ENCODE measurements at regions not wholly inside any gene's neighbourhood (a gene's known extent, or its start where the extent isn't known, plus 50 kb on each side); places are given as distances from the start of the nearest gene placed in this dataset.
"Not testable (repeated sequence)": the region's sequence is repeated elsewhere in the genome, so short reads cannot be mapped to it uniquely, and the experiment has no call there.

DNA sequence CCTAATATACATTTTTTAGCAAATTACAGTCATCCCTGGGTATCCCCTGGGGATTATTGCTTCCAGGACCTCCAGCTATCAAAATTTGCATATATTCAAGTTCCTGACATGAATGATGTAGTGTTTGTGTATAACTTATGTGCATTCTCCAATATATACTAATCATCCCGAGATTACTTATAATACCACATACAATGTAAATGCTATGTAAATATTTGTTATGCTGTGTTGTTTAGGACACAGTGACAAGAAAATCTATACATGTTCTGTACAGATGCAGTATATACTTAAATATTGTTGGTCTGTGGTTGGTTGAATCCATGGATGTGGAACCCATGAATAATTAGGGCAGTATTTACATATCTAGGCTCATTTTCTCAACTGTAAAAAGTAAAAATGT is 1060.3 kb downstream of the DSC3 start:
- DNase-seq, result no peak

- no peak for DNase-seq
Observed at GRCh38 chr18:29979881-29980280, 1062.7 kb downstream of the DSC3 start.

GRCh38 chr18:29969876-29970275 is 1072.7 kb downstream of the DSC3 start:
- no peak for DNase-seq

DNA sequence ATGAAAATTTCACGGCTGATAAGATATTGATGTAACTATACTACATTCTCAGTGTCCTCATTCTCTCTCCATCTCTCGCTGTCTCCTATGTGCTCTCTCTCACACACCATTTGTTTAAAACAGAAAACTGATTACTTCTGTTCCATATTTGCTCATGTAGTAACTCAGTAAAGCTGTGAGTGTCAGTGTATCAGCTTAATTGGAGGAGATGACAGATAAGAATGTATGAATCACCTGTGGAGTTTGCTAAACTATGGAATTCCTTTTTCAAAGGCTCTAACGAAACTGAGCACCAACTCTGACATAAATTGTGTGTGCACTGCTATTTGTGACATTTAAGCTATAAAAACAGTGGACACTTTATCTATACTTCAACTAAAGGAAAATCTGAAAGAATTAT is 1080.0 kb downstream of the DSC3 start:
- DNase-seq, result no peak

DNA sequence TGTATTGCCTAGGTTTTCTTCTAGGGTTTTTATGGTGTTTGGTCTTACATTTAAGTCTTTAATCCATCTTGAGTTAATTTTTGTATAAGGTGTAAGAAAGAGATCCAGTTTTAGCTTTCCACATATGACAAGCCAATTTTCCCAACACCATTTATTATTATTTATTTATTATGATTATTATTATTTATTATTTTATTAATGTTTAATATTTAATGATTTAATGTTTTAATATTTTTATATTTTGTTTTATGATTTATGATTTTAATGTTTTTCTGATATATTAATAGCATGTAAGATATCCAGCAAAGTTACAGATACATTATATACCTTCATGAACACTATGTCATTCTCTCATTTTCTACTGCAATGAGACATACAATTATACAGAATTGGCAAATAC is 1082.0 kb downstream of the DSC3 start:
- no peak for DNase-seq

DNA sequence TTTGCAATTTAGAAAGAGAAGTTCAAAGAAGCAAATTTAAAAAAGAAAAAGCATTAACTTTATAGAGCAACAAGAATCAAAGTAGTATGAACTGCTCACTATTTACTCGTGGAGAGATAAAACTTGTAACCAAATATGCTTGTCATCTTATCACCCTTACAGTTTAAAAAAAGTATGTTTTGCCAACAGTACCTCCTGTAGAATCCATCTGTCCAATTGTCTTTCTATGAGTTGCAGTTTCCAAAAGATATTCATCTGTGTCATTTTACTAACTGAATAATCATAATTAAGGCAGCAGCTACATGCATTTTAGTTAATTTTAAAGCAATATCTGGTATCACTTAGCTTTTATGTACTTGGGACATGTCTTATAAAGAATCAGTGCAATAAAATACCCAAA is 1112.3 kb downstream of the DSC3 start:
- no peak for DNase-seq

DNA sequence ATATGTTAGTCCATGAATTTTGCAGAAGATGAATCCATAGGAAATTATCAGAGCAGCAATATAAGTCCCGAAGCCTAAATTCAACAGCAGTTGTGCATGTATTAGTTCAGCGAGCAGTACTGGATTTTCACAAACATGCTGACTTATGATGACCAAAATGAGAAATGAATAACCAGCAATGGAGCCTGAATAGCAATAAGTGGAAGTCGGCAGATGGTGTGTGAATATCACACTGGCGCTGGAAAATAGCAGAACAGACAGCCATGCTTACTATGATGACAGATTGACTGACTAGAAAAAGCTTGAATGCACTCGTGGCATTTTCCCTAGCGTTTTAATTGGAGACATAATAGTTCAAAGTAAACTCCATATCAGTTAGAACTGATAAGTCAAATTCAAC is 1114.5 kb downstream of the DSC3 start:
- DNase-seq, result no peak

- no peak for DNase-seq
Observed at GRCh38 chr18:29925566-29925965, 1117.0 kb downstream of the DSC3 start.

DNA sequence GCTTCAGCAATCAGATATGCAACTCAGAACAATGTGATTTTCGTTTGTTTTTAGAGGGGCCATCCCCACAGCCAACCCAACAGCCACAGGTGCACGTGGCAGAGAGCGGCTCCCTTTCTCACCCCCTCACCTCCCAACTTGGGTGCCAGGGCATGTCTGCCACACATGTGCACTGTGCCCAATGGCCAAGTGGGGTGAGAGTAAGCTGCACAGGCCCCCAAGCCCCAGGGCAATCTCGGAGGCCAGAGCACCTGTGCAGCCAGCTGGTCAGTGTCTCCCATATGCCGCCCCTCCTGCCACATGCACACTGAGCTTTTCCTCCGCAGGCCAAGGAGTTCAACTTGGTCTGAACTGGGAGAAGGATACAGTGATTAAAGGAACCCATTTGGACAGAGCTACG is 1130.2 kb downstream of the DSC3 start:
- DNase-seq, result no peak

DNA sequence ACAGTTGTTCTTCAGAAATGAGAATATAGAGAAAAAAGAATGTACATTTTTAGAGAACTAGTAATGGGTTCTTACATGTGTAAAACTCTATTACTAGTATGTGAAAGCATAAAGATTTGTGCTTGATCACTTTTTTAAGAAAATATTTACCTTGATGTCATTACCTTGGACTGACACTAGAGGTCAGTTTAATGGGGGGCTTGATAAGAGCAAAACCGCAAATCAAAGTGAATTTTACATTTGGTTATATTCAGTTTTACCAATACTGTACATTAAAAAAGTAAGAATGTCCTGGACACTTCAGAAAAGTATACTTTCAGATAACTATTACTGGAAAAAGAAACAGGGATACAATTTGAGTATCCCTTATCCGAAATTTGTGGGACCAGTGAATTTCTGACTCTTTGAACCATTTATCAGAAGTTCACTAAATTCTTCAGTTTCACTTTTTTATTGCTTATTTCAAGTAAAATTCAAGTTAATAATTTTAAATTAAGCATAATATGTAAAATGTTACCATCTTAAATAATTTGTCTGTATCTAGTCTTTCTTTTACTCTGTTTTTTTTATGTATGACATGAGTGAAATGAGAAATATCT is 1149.5 kb downstream of the DSC3 start:
- DNase-seq, result no peak

DNA sequence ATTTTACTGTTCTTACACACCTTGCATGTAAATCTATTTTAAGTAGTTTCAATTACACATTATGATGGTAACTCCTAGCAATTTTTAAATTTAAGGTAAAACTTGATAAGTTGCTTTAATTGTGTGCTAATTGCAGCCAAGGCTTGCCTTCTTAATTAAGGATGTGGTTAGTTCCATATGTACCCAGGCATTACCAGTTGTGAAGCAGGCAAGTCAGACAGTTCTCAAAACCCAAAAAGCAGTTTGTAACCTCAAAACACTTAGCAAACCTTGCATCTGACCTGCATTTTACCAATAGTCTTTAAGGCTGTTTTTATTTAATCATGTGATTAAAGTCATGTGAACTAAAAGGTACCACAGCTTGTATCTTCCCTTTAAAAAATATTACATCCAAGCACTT is 1159.4 kb downstream of the DSC3 start:
- DNase-seq, result no peak

DNA sequence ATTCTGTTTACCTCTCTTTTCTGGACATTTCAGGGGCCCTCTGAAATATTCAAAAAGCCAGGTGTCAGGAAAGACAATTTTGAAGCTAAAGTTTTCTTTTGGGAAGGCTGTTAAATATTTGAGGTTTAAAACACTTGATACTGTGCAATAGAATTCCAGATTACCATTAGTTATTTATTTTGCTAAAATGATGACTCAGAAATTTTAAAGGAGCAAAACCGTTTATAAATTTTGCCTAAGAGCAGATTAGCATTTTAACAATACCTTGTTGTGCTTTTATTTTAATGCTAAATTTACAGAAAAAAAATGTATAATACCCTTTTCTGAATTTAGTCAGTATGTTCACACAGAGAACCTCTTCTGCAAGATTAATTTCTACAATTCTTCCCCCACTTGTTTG is 1159.9 kb downstream of the DSC3 start:
- no peak for DNase-seq

GRCh38 chr18:29879763-29880162 is 1162.8 kb downstream of the DSC3 start:
- no peak for DNase-seq

GRCh38 chr18:29874519-29875098 is 1167.9 kb downstream of the DSC3 start:
- no peak for DNase-seq

- no peak for DNase-seq
Observed at GRCh38 chr18:29873211-29873610, 1169.3 kb downstream of the DSC3 start.

DNA sequence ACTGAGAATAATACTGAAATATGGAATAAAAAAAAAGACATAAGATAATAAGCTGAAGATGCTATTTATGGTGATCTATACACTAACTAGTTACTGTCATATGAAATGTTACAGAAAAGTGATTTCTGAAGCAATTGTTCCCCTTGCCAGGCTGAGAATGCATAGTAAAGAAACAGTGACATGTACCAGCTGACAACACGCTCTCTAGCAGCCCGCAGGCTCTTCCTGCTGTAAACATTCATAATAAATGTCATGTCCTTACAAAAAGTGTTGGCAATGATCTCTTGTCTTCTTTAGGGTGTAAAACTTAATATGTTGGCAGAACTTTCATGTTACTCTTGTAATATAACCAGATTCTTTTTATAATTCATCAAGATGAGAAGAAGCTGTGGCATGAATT is 1171.3 kb downstream of the DSC3 start:
- no peak for DNase-seq

- DNase-seq, result no peak
Observed at GRCh38 chr18:29862824-29863223, 1179.7 kb downstream of the DSC3 start.

DNA sequence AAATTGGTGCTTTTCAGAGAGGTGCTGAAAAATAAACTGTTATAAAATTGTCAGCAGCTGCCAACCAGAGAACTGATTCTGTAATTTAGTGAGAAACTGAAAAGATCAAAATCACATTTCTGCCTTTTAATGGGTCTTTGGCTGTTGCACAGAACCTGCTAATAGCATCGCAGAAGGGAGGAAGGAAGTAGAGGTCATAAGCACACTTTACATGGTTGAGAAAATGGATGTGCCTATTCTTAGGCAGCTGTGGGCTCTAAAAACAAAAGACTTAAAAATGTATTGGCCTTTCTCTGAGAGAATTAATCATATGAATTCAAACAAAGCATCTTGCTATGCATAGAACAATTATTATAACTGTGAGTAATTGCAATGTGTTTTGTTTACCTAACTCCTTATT is 1186.9 kb downstream of the DSC3 start:
- no peak for DNase-seq

- no peak for DNase-seq
Observed at GRCh38 chr18:29853126-29853525, 1189.4 kb downstream of the DSC3 start.

DNA sequence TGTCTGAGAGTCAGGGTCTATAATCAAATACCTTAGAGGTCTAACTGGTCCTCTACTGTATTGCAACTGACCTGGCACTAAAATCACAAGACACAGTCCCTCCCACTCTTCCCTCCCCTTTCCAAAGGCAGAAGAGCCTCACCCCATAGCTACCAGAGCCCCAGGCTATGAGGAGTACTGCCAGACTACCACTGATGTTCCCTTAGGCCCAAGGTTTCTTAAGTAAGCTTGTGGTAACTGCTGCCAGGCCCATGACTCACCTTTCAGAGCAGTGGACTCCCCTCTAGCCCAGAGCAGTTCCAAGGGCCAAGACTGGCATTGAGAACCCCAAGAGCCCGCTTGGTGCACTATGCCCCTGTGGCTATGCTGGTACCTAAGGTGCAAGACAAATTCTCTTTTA is 1193.4 kb downstream of the DSC3 start:
- DNase-seq, result no peak

- no peak for DNase-seq
Observed at GRCh38 chr18:29841631-29842030, 1200.9 kb downstream of the DSC3 start.

GRCh38 chr18:29840089-29840488 is 1202.5 kb downstream of the DSC3 start:
- no peak for DNase-seq

- DNase-seq, result not testable (repeated sequence)
Observed at GRCh38 chr18:29838961-29839360, 1203.6 kb downstream of the DSC3 start.

DNA sequence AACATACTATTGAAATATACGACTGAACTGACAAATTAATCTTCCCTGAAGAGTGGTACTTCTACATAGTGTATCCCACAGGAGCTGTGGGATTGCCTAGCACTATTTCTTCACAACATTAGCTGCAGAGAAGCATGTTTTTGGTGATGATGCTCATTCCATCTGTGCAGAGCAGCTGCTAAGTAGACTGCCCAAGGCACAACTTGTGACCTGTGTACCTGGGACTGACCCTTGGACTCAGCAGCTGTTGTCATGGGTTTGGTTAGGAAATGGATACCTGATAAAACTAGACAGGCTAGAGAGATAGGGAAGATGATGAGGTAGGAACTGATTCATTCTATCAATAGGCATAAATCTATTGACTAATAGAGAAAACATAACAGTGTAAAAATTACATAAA is 1204.0 kb downstream of the DSC3 start:
- no peak for DNase-seq

DNA sequence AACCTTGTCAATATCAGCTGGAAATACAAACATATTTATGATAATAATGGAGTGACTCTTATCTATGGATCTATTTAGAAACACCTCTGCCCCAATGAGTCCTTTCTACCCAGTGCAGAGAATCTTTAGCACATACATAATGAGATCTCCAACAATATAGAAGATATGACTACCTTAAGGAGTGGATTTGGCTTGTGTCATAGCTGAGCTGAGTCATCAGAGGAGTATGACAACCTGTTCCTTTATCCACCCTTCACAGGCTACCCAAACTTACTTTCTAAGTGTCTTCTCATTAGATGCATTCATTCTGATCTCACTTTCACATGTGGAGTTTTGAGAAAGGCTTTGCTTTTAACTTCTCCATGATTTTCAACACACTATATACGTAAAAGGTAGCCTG is 1218.9 kb downstream of the DSC3 start:
- DNase-seq, result no peak

Data from NCI-H2029 treated with DMSO at 0.1 percent for 48 hours (cell line).